ENCODE measurements at regions not wholly inside any gene's neighbourhood (a gene's known extent, or its start where the extent isn't known, plus 50 kb on each side); places are given as distances from the start of the nearest gene placed in this dataset.

GRCh38 chr12:19937161-19937560 is 431.2 kb upstream of the PDE3A start:
- DNase-seq (ENCODE audit: low read depth in 4 of 4, low spot score in 2 of 4): no peak

- DNase-seq (ENCODE audit: low read depth in 4 of 4, low spot score in 2 of 4): no peak
These were observed 430.3 kb upstream of the PDE3A start for GRCh38 chr12:19938031-19938430.

DNA sequence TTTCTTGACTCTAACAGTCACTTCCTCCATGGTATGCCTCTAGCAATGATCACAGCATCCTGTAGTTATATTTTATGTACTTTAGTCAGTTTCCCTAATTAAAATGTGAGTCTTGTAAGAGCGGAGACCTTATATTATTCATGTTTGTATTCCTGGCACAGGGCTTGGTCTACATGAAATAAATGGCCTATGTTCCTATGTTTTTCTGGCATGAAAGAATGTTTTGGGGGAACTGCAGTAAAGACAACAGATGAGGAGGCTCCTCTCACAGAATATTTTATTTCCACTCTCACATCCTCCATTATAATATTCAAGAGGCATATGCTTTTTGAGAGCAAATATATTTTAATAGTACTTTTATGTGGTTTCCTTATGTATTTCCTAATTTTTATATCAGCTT is 429.8 kb upstream of the PDE3A start:
- no peak for DNase-seq (ENCODE audit: low read depth in 4 of 4, low spot score in 2 of 4)

DNA sequence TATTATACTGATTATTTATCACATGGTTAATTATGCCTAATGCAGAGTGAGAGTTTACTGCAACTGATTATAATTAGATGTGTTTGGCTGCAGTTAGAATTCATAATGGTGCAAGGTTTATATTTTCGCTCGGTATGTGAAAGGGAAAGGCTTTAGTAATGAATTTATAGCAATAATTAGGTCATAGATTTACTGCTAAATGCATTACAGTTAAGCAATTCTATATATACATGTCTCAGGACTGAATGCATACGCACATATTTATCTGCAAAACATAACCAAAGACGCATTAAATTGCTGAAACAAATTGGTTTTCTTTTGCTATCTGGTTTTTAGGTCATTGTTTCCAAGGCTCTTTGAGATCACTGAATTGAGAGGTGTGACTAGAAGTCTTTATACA is 428.1 kb upstream of the PDE3A start:
- no peak for DNase-seq (ENCODE audit: low read depth in 4 of 4, low spot score in 2 of 4)

- DNase-seq (ENCODE audit: low read depth in 4 of 4, low spot score in 2 of 4): no peak
These were observed 427.2 kb upstream of the PDE3A start for GRCh38 chr12:19941096-19941495.

GRCh38 chr12:19945559-19946435 is 422.5 kb upstream of the PDE3A start:
- DNase-seq (ENCODE audit: low read depth in 4 of 4, low spot score in 2 of 4): no peak

DNA sequence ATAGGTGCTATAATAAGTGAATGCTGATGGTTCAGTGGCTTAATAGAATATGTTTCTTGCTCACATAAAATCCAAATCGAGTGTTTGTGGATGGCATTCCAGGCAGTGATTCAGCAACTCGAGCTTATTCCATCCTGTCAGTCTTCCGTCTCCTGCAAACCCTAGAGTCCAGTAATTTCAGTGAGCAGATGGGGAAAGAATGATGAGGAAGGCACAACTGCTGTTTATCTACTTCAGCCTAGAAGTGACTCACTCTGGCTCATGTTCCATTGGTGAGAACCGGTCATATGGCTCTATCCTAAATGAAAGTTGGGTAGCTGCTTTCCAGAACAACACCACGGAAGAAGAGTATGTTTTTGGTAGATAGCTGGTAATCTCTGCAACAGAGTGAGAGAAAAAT is 421.8 kb upstream of the PDE3A start:
- DNase-seq (ENCODE audit: low read depth in 4 of 4, low spot score in 2 of 4): no peak

- DNase-seq (ENCODE audit: low read depth in 4 of 4, low spot score in 2 of 4): no peak
These were observed 421.0 kb upstream of the PDE3A start for GRCh38 chr12:19947344-19947743.

GRCh38 chr12:19951664-19952063 is 416.7 kb upstream of the PDE3A start:
- no peak for DNase-seq (ENCODE audit: low read depth in 4 of 4, low spot score in 2 of 4)

DNA sequence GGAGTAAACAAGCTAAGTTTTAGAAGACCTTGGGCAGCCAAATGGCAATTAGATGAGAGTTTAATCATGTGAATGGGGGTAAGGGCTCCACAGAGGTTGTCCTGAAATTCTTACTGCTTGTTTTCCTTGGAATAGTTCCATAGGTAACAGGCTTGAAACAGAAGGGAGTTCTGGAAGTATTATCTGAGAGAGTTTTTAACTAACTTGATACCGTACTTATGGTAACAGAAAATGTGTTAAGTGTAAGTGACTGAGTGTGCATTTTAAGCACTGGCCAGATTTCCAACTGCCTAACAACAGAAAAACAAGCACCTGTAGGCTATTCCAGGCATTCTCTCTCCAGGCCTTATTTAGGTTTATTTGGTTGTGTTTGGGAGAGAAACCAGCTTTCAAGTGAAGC is 414.6 kb upstream of the PDE3A start:
- no peak for DNase-seq (ENCODE audit: low read depth in 4 of 4, low spot score in 2 of 4)

DNA sequence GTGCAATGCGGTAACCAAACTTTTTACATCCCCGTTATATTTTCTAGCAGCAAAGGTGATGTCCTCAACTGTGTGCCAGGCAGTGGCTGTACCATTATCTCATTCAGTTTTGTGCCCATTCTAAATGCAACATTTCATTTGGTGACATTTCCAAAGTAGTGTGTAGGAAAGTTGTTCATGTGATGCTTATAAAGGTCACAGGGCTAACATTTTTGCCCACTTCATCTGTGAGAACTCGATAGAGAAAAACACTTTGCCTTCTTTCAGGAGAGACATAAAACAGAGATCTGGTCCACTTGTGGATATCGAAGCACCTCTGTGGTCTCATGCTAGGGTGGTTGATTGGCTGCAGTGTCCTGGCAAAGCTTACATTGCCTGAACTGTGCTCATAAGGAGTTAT is 414.2 kb upstream of the PDE3A start:
- DNase-seq (ENCODE audit: low read depth in 4 of 4, low spot score in 2 of 4): no peak

GRCh38 chr12:19957308-19958125 is 410.8 kb upstream of the PDE3A start:
- no peak for DNase-seq (ENCODE audit: low read depth in 4 of 4, low spot score in 2 of 4)

DNA sequence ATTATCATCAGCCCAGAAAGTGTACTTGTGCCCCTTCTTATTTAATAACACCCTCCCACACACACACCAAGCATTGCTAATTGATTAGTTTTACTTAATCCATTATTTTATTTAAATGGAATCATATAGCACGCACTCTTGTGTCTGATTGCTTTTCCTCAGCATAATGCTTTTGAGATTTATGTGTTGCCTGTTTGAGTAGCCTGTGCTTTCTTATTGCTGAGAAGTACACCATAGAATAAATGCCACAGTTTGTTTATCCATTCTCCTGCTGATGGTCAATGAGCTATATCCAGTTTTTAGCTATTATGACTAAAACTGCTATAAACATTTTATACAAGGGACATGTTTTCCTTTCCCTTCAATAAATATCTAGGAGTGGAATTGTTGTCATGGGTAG is 409.9 kb upstream of the PDE3A start:
- no peak for DNase-seq (ENCODE audit: low read depth in 4 of 4, low spot score in 2 of 4)

DNA sequence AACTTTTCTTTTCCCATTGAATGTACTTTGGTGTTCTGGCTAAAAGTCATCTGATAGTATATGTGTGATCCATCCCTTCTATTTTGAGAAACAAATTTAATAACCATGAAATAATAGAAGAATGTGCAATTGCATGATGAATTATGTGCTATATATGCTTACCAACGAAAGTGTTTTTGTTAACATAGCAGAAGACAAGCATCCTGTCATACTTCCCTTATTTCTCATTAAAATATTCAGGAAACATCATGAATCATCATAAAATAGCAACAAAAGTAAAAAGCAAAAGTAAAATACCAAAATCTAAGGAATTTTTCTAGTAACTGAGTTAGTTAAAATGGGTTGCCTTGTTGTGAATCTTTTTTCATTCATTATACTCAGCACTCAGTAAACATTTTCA is 409.0 kb upstream of the PDE3A start:
- no peak for DNase-seq (ENCODE audit: low read depth in 4 of 4, low spot score in 2 of 4)

- no peak for DNase-seq (ENCODE audit: low read depth in 4 of 4, low spot score in 2 of 4)
These were observed 407.8 kb upstream of the PDE3A start for GRCh38 chr12:19960527-19960926.

- no peak for DNase-seq (ENCODE audit: low read depth in 4 of 4, low spot score in 2 of 4)
These were observed 406.1 kb upstream of the PDE3A start for GRCh38 chr12:19962192-19962591.

DNA sequence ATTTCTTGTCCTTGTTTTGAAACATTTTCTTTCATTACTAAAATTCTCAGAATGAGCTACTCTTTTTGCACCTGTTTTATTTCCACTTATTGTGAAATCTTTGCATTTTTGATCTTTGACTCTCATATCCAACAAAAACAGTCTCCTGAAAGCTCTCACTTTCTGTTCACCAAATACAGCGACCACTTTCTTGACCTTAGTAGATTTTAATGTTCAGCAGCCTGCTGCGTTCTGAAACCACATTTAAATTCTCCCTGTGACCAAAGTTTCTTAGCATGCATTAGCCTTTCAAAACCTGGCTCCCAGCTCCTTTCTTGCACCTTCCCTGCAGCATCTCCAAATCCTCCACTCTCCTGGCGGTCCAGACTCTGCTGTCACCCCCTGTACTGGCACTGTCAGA is 404.4 kb upstream of the PDE3A start:
- DNase-seq (ENCODE audit: low read depth in 4 of 4, low spot score in 2 of 4): no peak

GRCh38 chr12:19964549-19964948 is 403.8 kb upstream of the PDE3A start:
- no peak for DNase-seq (ENCODE audit: low read depth in 4 of 4, low spot score in 2 of 4)

GRCh38 chr12:19965196-19966038 is 402.9 kb upstream of the PDE3A start:
- DNase-seq (ENCODE audit: low read depth in 4 of 4, low spot score in 2 of 4): peak in 1 of 4 donors; percentile 48

DNA sequence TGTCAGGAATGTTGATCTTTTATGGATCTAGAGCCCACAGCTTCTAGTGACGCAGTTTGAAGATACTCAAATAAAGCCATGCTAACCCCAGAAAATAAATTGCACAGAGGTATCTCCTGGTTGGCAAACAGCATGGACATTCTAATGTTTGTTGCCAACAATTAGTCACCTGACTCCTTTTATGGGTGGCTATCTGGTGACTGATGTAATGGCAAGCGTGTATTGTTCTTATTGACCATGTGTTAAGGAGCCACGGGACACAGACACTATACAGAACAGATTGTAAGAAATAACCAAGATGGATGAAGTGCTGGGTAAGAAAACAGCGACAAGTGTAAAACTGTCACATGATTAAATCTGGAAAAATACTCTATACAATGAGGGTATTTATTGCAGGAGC is 401.3 kb upstream of the PDE3A start:
- no peak for DNase-seq (ENCODE audit: low read depth in 4 of 4, low spot score in 2 of 4)

DNA sequence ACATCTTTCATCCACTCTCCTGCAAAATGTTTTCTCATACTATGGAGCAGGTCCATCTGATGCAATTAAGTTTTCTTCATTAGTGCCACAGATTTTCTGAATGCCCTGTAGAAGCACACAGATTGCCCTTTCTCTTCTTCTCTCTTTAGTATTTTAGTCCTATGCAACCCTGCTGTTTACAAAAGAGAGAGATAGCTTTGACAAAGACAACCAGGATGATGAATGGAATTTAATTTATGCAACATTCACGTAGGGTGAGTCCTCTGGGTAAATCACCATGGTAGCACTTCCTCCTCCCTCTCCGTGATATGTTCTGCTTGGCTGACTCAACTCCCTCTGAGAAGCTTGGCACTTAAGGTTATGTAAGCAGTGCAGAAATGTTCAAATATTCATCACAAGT is 400.9 kb upstream of the PDE3A start:
- DNase-seq (ENCODE audit: low read depth in 4 of 4, low spot score in 2 of 4): peak in 1 of 4 donors; percentile 63

Measured in left renal cortex interstitium (tissue), 4 donors.